Kidney tubule cell (primary cell): ENCODE measurements at regions not wholly inside any gene's neighbourhood (a gene's known extent, or its start where the extent isn't known, plus 50 kb on each side); places are given as distances from the start of the nearest gene placed in this dataset.
"Not testable (repeated sequence)": the region's sequence is repeated elsewhere in the genome, so short reads cannot be mapped to it uniquely, and the experiment has no call there.

Experiments
- DNase-seq: peaks from one replicate; pipeline ENCODE4 v3.0.0-alpha.2; 2018; ENCODE audit warnings: low spot score

DNA sequence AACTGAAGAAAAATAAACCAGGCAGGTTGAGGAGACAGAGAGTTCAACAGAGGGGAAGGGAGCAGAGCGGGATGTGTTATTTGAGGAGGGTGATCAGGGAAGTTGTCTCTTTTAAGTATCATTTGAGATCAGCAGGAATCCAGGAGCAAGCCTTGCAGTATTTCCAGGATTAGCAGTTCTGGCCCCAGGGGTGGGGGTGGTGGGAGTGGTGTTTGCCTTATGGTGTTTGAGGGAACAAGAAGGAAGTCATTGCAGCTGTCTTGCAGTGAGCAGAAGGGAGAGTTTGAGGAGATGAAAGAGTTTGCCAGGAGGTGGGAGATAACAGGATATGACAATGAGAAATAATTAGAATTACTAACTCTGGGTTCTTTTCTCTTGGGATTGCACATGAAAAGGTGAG, 418.6 kb downstream of the NELL2 start:
- DNase-seq: no peak

DNA sequence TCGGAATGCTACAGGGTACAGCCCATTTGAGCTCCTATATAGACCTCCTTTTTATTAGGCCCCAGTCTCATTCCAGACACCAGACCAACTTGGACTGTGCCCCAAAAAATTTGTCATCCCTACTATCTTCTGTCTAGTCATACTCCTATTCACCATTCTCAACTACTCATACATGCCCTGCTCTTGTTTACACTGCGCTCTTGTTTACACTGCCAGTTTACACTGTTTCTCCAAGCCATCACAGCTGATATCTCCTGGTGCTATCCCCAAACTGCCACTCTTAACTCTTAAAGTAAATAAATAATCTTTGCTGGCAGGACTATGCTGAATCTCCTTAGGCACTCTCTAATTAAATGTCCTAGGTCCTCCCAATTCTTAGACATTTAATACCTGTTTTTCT, 421.2 kb downstream of the NELL2 start:
- not testable (repeated sequence) for DNase-seq

DNA sequence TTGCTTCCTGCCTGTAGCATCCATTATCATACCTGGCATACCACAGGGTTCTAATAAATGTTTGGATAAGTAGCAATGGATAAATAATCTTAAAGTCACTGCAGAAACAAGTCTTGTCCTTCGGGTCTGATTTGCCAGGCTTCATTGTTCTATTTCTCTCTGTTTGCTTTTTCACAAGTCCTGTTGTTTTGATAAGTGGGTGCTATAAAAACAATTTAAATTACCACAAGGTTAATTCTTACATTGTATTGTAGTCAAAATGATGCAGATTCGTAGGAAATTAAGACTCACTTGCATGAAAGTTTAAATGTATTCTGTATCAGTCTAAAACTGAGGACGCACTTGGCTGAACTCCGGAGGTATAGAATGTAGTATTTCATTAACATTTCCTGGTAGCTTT, 429.9 kb downstream of the NELL2 start:
- peak; percentile 28 for DNase-seq

DNA sequence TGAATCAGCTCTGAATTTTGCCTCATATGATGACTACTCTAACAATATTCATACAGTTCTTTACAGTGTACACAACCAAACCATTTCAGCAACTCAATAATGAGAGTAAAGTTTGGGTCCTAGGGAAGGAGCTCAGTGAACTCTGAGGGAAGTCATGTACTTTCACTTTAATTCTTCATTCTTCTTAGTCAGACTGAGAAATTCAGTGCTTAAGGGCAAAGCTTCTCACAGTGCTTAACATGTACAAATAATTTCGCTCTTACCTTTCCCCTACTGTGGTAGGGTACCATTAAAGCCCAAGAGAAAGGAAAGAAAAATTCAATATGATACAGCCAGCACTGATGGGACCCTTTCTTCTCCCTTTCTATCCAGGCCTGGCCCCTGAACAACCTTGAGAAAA, 435.0 kb downstream of the NELL2 start:
- DNase-seq: peak; percentile 1
